ENCODE measurements at regions not wholly inside any gene's neighbourhood (a gene's known extent, or its start where the extent isn't known, plus 50 kb on each side); places are given as distances from the start of the nearest gene placed in this dataset.

DNA sequence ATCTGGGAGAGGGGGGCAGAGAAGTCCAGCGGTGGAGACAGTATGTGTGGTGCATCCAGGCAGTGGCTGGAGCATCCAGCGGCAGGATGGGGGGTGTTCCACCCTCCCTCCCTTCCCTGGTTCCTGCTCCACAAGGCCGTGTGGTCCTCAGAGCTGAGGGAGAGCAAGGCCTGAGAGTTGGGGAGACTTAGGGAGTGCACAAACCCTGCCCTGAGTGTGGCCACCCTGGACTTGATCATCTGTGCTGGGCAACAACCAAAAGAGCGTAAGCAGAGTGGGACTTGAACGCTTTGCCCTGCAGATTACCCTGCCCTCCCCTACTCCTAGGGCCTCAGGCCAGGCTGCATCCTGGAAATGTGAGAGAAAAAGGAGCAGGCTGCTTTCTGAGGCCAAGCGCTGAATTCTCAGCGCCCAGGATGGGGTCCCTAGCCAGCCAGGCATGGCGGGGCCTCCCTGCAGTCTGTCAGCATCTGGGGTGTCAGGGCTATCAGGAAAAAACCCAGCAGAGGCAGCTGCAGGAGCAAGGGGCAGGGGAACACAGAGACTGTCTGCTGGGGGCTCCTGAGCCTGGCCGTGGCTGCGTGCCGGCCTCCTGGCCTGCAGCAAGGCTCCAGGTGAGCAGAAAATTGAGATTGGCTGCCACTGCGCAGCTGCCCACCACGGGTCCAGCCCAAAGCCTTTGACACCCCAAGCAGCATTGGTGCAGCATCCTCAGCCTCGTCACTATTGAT lies 266.2 kb downstream of the NPHP4 start:
- RAD21 ChIA-PET (ENCODE audit: low non-redundant PET in 1 of 2, low total read pairs in 2 of 2, uncharacterized antibody in 2 of 2, unreplicated experiment in 2 of 2): no interaction called here
- POLR2A ChIA-PET: no interaction called here
- no TSS peak for BruUV-seq (replicated peaks)

DNA sequence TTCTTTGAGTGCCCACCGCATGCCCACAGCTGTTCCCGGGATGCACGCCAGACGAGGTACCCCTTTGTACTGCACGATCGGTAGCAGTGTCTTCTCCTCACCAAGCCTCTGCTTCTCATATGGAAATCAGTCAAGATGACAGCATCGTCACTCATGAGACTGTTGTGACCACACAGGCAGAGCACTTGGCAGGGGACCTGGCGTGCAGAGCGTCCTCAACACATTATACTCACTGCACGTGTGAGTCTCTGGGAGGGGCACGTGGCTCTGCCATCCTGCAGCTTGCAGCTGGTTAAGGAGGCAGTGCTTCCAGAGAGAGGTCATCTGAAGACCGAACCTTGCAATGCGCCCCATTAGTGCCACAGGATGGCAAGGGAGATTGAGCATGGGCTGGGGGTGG lies 266.8 kb downstream of the NPHP4 start:
- no peaks in the 10 kb centered on the region for H3K4me1 ChIP-seq (ENCODE audit: control insufficient read depth in 1 of 2, insufficient read depth in 2 of 2, low read length in 2 of 2)
- DNase-seq (ENCODE audit: low read depth, low spot score) (no peak), ATAC-seq (no peak)
- H3K9me2 ChIP-seq (ENCODE audit: insufficient read depth): no peaks in the 10 kb centered on the region
- H3K36me3 ChIP-seq (ENCODE audit: control insufficient read depth in 1 of 2, insufficient read depth in 2 of 2, low read length in 2 of 2): no peaks in the 10 kb centered on the region
- H2AFZ ChIP-seq (ENCODE audit: low read depth, low read length, poor library complexity, severe bottlenecking): no peak overlapping the region
- peaks cover 13% of the 10 kb centered on the region for H3K27me3 ChIP-seq (ENCODE audit: insufficient read depth, low read length)
- RAD21 ChIA-PET (ENCODE audit: low non-redundant PET in 1 of 2, low total read pairs in 2 of 2, uncharacterized antibody in 2 of 2, unreplicated experiment in 2 of 2): no interaction called here
- no TSS peak for BruUV-seq (replicated peaks)
- no peaks in the 10 kb centered on the region for H4K20me1 ChIP-seq (ENCODE audit: insufficient read depth)
- no peak overlapping the region for H3K4me2 ChIP-seq (ENCODE audit: low read length)
- H3K4me3 ChIP-seq (replicated peaks in 1 of 2; ENCODE audit: low read depth in 1 of 2, low read length in 2 of 2): no peak overlapping the region
- intact Hi-C loops (cut with micrococcal nuclease): no loop called here
- no peak for TF ChIP-seq ZFX (IDR thresholded peaks at IDR 0.05)
- no peak for TF ChIP-seq ELF1 (IDR thresholded peaks at IDR 0.05; ENCODE audit: borderline replicate concordance, low read depth)
- TF ChIP-seq EGR1 (IDR thresholded peaks at IDR 0.05; ENCODE audit: low read depth): no peak
- TF ChIP-seq FOSL1 (IDR thresholded peaks at IDR 0.05; ENCODE audit: low read depth): no peak
- H3K9me3 ChIP-seq (ENCODE audit: control insufficient read depth in 1 of 2, insufficient read depth in 1 of 2, low read depth in 1 of 2, low read length in 2 of 2): no peaks in the 10 kb centered on the region
- H3K9ac ChIP-seq (ENCODE audit: low read length): no peak overlapping the region
- H3K27ac ChIP-seq (ENCODE audit: low read depth, low read length): no peak overlapping the region
- H3K79me2 ChIP-seq (ENCODE audit: insufficient read depth, low read length): no peaks in the 10 kb centered on the region
- CTCF ChIA-PET: no interaction called here
- POLR2A ChIA-PET: no interaction called here

More for the DNA sequence above, 266.2 kb downstream of the NPHP4 start:
- Histone ChIP-seq H3K36me3 (ENCODE audit: control insufficient read depth in 1 of 2, insufficient read depth in 2 of 2, low read length in 2 of 2) (no peaks in the 10 kb centered on the region), H4K20me1 (ENCODE audit: insufficient read depth) (no peaks in the 10 kb centered on the region), H3K4me2 (ENCODE audit: low read length) (no peak overlapping the region), H3K27ac (ENCODE audit: low read depth, low read length) (no peak overlapping the region), H3K4me3 (replicated peaks in 1 of 2; ENCODE audit: low read depth in 1 of 2, low read length in 2 of 2) (no peak overlapping the region), H3K79me2 (ENCODE audit: insufficient read depth, low read length) (no peaks in the 10 kb centered on the region), H3K9me2 (ENCODE audit: insufficient read depth) (no peaks in the 10 kb centered on the region), H3K4me1 (ENCODE audit: control insufficient read depth in 1 of 2, insufficient read depth in 2 of 2, low read length in 2 of 2) (no peaks in the 10 kb centered on the region), H3K9me3 (ENCODE audit: control insufficient read depth in 1 of 2, insufficient read depth in 1 of 2, low read depth in 1 of 2, low read length in 2 of 2) (no peaks in the 10 kb centered on the region), H2AFZ (ENCODE audit: low read depth, low read length, poor library complexity, severe bottlenecking) (no peak overlapping the region), H3K9ac (ENCODE audit: low read length) (no peak overlapping the region), H3K27me3 (ENCODE audit: insufficient read depth, low read length) (peaks cover 17% of the 10 kb centered on the region)
- ATAC-seq (no peak), DNase-seq (ENCODE audit: low read depth, low spot score) (no peak)
- no peak for TF ChIP-seq SP1 (IDR thresholded peaks at IDR 0.05; ENCODE audit: low read depth)
- no peak for TF ChIP-seq CEBPB (IDR thresholded peaks at IDR 0.05; ENCODE audit: low read depth)
- no peak for TF ChIP-seq RAD21 (IDR thresholded peaks at IDR 0.05; ENCODE audit: low read depth)
- TF ChIP-seq SIN3A (IDR thresholded peaks at IDR 0.05; ENCODE audit: low read depth): no peak
- no peak for TF ChIP-seq EZH2phosphoT487 (IDR thresholded peaks at IDR 0.05; ENCODE audit: borderline replicate concordance)
- TF ChIP-seq EZH2 (IDR thresholded peaks at IDR 0.05): no peak
- no peak for TF ChIP-seq SRF (IDR thresholded peaks at IDR 0.05; ENCODE audit: low read depth)
- no peak for TF ChIP-seq CBX3 (IDR thresholded peaks at IDR 0.05; ENCODE audit: low read depth)
- TF ChIP-seq ELF1 (IDR thresholded peaks at IDR 0.05; ENCODE audit: borderline replicate concordance, low read depth): no peak
- TF ChIP-seq TCF7L2 (IDR thresholded peaks at IDR 0.05; ENCODE audit: borderline replicate concordance, extremely low read depth, insufficient read depth, insufficient read length): no peak
- TF ChIP-seq POLR2A (IDR thresholded peaks at IDR 0.05; ENCODE audit: borderline replicate concordance, extremely low read depth, insufficient read depth, insufficient read length): no peak
- TF ChIP-seq, protein P1, sequence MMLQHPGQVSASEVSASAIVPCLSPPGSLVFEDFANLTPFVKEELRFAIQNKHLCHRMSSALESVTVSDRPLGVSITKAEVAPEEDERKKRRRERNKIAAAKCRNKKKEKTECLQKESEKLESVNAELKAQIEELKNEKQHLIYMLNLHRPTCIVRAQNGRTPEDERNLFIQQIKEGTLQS (IDR thresholded peaks at IDR 0.05): no peak
- no peak for TF ChIP-seq ZFX (IDR thresholded peaks at IDR 0.05)
- intact Hi-C loops (cut with micrococcal nuclease): no loop called here
- CTCF ChIA-PET: no interaction called here

Data from HCT116 (cell line).